H9 (cell line): ENCODE measurements at regions not wholly inside any gene's neighbourhood (a gene's known extent, or its start where the extent isn't known, plus 50 kb on each side); places are given as distances from the start of the nearest gene placed in this dataset.

Experiments used
- DNase-seq: peaks from one replicate; pipeline ENCODE4 v3.0.0-alpha.2; 2017
- H2AFZ ChIP-seq: one replicate; pipeline ENCODE4 v1.6.1; 2013; ENCODE audit warnings: mild to moderate bottlenecking, low read length, control low read depth, moderate library complexity
- H2AK5ac ChIP-seq: 2 replicates; pipeline ENCODE4 v1.6.1; 2013; ENCODE audit warnings: low read length, control low read depth, mixed read lengths; ENCODE audit not compliant: insufficient read length
- H2BK120ac ChIP-seq: one replicate; pipeline ENCODE4 v1.6.1; 2013; ENCODE audit warnings: low read depth, mild to moderate bottlenecking, low read length, control low read depth, inconsistent platforms; ENCODE audit not compliant: poor library complexity, severe bottlenecking
- H2BK12ac ChIP-seq: 2 replicates; pipeline ENCODE4 v1.6.1; 2013; ENCODE audit warnings: low read length, control low read depth, mixed read lengths, low read depth; ENCODE audit not compliant: insufficient read length
- H2BK15ac ChIP-seq: 2 replicates; pipeline ENCODE4 v1.6.1; 2013; ENCODE audit warnings: low read depth, low read length, control low read depth
- H2BK20ac ChIP-seq: one replicate; pipeline ENCODE4 v1.6.1; 2013; ENCODE audit warnings: low read depth, mild to moderate bottlenecking, low read length, control low read depth, inconsistent platforms; ENCODE audit not compliant: poor library complexity, severe bottlenecking
- H2BK5ac ChIP-seq: 2 replicates; pipeline ENCODE4 v1.6.1; 2013; ENCODE audit warnings: low read length, control low read depth, mixed read lengths; ENCODE audit not compliant: insufficient read length
- H3K14ac ChIP-seq: 2 replicates; pipeline ENCODE4 v1.6.1; 2013; ENCODE audit warnings: low read length, control low read depth; ENCODE audit not compliant: insufficient read depth
- H3K18ac ChIP-seq: 2 replicates; pipeline ENCODE4 v1.6.1; 2013; ENCODE audit warnings: low read depth, mild to moderate bottlenecking, mixed read lengths, low read length, control low read depth; ENCODE audit not compliant: insufficient read length
- H3K23ac ChIP-seq: 2 replicates; pipeline ENCODE4 v1.6.1; 2013; ENCODE audit warnings: low read length, control low read depth, mixed read lengths, low read depth; ENCODE audit not compliant: insufficient read length
- H3K23me2 ChIP-seq: 2 replicates; pipeline ENCODE4 v1.6.1; 2013; ENCODE audit warnings: low read depth, mild to moderate bottlenecking, mixed read lengths, low read length, control low read depth; ENCODE audit not compliant: insufficient read length, poor library complexity, severe bottlenecking
- H3K27ac ChIP-seq: 2 replicates; pipeline ENCODE4 v1.5.1; 2013; ENCODE audit warnings: low read length, control low read depth, mixed read lengths, low read depth; ENCODE audit not compliant: insufficient read length
- H3K27me3 ChIP-seq: 2 replicates; pipeline ENCODE4 v1.6.1; 2013; ENCODE audit warnings: low read length, control low read depth, inconsistent platforms; ENCODE audit not compliant: insufficient read depth
- H3K4ac ChIP-seq: 2 replicates; pipeline ENCODE4 v1.6.1; 2013; ENCODE audit warnings: low read depth, mild to moderate bottlenecking, control low read depth, inconsistent platforms, low read length, moderate library complexity
- H3K4me1 ChIP-seq: 2 replicates; pipeline ENCODE4 v1.6.1; 2013; ENCODE audit warnings: low read length, control low read depth, inconsistent platforms; ENCODE audit not compliant: insufficient read depth
- H3K4me2 ChIP-seq: 2 replicates; pipeline ENCODE4 v1.6.1; 2013; ENCODE audit warnings: low read length, control low read depth, mixed read lengths; ENCODE audit not compliant: insufficient read length, insufficient read depth
- H3K56ac ChIP-seq: 2 replicates; pipeline ENCODE4 v1.6.1; 2013; ENCODE audit warnings: low read depth, mild to moderate bottlenecking, mixed read lengths, low read length, control low read depth; ENCODE audit not compliant: insufficient read length
- H3K79me1 ChIP-seq: 2 replicates; pipeline ENCODE4 v1.6.1; 2013; ENCODE audit warnings: low read depth, mild to moderate bottlenecking, moderate library complexity, low read length, control low read depth, inconsistent platforms; ENCODE audit not compliant: insufficient read depth, poor library complexity, severe bottlenecking
- H3K79me2 ChIP-seq: 2 replicates; pipeline ENCODE4 v1.6.1; 2013; ENCODE audit warnings: low read length, control low read depth, inconsistent platforms; ENCODE audit not compliant: insufficient read depth
- H3K9ac ChIP-seq: 2 replicates; pipeline ENCODE4 v1.6.1; 2013; ENCODE audit warnings: low read length, control low read depth, mixed read lengths; ENCODE audit not compliant: insufficient read length; ENCODE audit errors: extremely low read depth
- H3K9me3 ChIP-seq: one replicate; pipeline ENCODE4 v1.6.1; 2013; ENCODE audit warnings: low read depth, low read length, inconsistent platforms; ENCODE audit not compliant: control insufficient read depth
- H3T11ph ChIP-seq: one replicate; pipeline ENCODE4 v1.6.1; 2013; ENCODE audit warnings: mild to moderate bottlenecking, low read length, control low read depth, inconsistent platforms
- H4K20me1 ChIP-seq: one replicate; pipeline ENCODE4 v1.6.1; 2013; ENCODE audit not compliant: control insufficient read depth, insufficient read length, insufficient read depth
- H4K5ac ChIP-seq: 2 replicates; pipeline ENCODE4 v1.6.1; 2013; ENCODE audit warnings: low read depth, mild to moderate bottlenecking, mixed read lengths, low read length, control low read depth; ENCODE audit not compliant: insufficient read length
- H4K8ac ChIP-seq: replicated peaks from 2 replicates; pipeline ENCODE4 v1.6.1; 2013; ENCODE audit warnings: low read length, control low read depth, mixed read lengths, low read depth; ENCODE audit not compliant: insufficient read length
- H4K91ac ChIP-seq: 2 replicates; pipeline ENCODE4 v1.6.1; 2013; ENCODE audit warnings: low read depth, mild to moderate bottlenecking, moderate library complexity, mixed read lengths, low read length, control low read depth; ENCODE audit not compliant: insufficient read length
- H3K27ac Mint-ChIP-seq, 3 experiments: 2 replicates in 2 of 3; 3 replicates in 1 of 3; pipeline ENCODE4 v1.8.0; 2020 to 2021; ENCODE audit warnings: mixed read lengths in 3 of 3, mild to moderate bottlenecking in 1 of 3, moderate library complexity in 1 of 3
- H3K27me3 Mint-ChIP-seq: 2 replicates; pipeline ENCODE4 v1.8.0; 2021; ENCODE audit warnings: low read depth, mild to moderate bottlenecking, moderate library complexity, mixed read lengths
- H3K36me3 Mint-ChIP-seq, 3 experiments: 2 replicates in 2 of 3; 3 replicates in 1 of 3; pipeline ENCODE4 v1.8.0; 2020 to 2021; ENCODE audit warnings: low read depth in 3 of 3, mixed read lengths in 3 of 3; ENCODE audit not compliant: insufficient read depth in 1 of 3
- H3K4me1 Mint-ChIP-seq, 2 experiments: 2 replicates each; pipeline ENCODE4 v1.8.0; 2020; ENCODE audit warnings: mixed read lengths in 2 of 2
- H3K4me3 Mint-ChIP-seq, 2 experiments: 2 replicates in 1 of 2; 3 replicates in 1 of 2; pipeline ENCODE4 v1.8.0; 2020 to 2021; ENCODE audit warnings: mild to moderate bottlenecking in 2 of 2, mixed read lengths in 2 of 2, moderate library complexity in 1 of 2
- H3K9me3 Mint-ChIP-seq, 2 experiments: 2 replicates in 1 of 2; 3 replicates in 1 of 2; pipeline ENCODE4 v1.8.0; 2020; ENCODE audit warnings: mild to moderate bottlenecking in 2 of 2, mixed read lengths in 2 of 2, moderate library complexity in 1 of 2
- WGBS: extraction: QIAGEN DNeasy Blood & Tissue Kit; methylation state at CpG from one replicate; pipeline ENCODE4 v1.1.7; 2013; ENCODE audit warnings: missing lambda C conversion rate, low lambda C conversion rate, mixed read lengths; ENCODE audit not compliant: insufficient read length; ENCODE audit errors: extremely low coverage; 5-methylcytosine and 5-hydroxymethylcytosine counted together
- TF ChIP-seq, protein P1 (sequence below): fragments of 200-600 bp; sonication (generic); conservative IDR thresholded peaks from 3 replicates; pipeline ENCODE4 v1.8.0; 2021; ENCODE audit warnings: antibody characterized with exemption, mild to moderate bottlenecking

DNA sequence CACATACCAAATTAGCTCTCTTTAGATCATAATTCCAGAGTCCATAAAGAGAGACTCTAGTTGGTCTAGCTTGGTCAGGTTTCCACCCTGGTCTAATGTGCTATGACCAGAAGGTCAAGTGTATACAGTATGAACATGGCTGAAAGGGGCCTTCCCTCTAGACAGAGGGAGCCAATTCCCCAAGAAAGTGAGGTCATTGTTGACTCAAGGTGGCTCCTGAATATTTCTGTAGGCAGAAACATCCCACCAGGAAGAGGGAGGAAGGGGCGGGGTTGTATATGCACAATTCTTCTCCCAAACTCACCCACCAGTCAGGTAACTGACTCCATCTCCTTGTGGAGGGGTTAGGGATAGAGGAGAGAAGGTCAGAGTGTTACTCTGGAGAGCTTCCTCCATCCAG is 281.8 kb upstream of the PLET1 start:
- no peak overlapping the region for H3K4me3 Mint-ChIP-seq
- no peak overlapping the region for H3K27ac ChIP-seq
- H3K27me3 Mint-ChIP-seq: peaks cover 7% of the 10 kb centered on the region
- H3K4me1 Mint-ChIP-seq: peaks cover 14 to 17% of the 10 kb centered on the region in 2 experiments
- no peaks in the 10 kb centered on the region for H3K4me1 ChIP-seq
- TF ChIP-seq, protein P1, sequence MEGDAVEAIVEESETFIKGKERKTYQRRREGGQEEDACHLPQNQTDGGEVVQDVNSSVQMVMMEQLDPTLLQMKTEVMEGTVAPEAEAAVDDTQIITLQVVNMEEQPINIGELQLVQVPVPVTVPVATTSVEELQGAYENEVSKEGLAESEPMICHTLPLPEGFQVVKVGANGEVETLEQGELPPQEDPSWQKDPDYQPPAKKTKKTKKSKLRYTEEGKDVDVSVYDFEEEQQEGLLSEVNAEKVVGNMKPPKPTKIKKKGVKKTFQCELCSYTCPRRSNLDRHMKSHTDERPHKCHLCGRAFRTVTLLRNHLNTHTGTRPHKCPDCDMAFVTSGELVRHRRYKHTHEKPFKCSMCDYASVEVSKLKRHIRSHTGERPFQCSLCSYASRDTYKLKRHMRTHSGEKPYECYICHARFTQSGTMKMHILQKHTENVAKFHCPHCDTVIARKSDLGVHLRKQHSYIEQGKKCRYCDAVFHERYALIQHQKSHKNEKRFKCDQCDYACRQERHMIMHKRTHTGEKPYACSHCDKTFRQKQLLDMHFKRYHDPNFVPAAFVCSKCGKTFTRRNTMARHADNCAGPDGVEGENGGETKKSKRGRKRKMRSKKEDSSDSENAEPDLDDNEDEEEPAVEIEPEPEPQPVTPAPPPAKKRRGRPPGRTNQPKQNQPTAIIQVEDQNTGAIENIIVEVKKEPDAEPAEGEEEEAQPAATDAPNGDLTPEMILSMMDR: no peak
- no peak overlapping the region for H3K18ac ChIP-seq
- H4K20me1 ChIP-seq: no peaks in the 10 kb centered on the region
- H4K5ac ChIP-seq: no peak overlapping the region
- H3T11ph ChIP-seq: no peak overlapping the region
- H3K23me2 ChIP-seq: no peaks in the 10 kb centered on the region
- no peak overlapping the region for H3K14ac ChIP-seq
- no peak overlapping the region for H2BK20ac ChIP-seq
- no peak overlapping the region for H2BK15ac ChIP-seq
- H2AFZ ChIP-seq: no peak overlapping the region
- peaks cover 8 to 16% (median 15%) of the 10 kb centered on the region in 3 experiments for H3K36me3 Mint-ChIP-seq
- H3K27me3 ChIP-seq: no peaks in the 10 kb centered on the region
- H3K4ac ChIP-seq: no peak overlapping the region
- no peak overlapping the region for H2BK12ac ChIP-seq
- no peaks in the 10 kb centered on the region for H3K79me2 ChIP-seq
- no peak overlapping the region for H4K91ac ChIP-seq
- H3K4me2 ChIP-seq: no peak overlapping the region
- no peak overlapping the region for H3K56ac ChIP-seq
- no peak overlapping the region for H2BK5ac ChIP-seq
- no CpG with 5 or more reads among the region's 1 CpG for WGBS
- H4K8ac ChIP-seq: no peak overlapping the region
- H3K9me3 Mint-ChIP-seq: peaks cover 16 to 20% of the 10 kb centered on the region in 2 experiments
- no peak for DNase-seq
- H2BK120ac ChIP-seq: no peak overlapping the region
- H2AK5ac ChIP-seq: no peak overlapping the region
- no peak overlapping the region for H3K23ac ChIP-seq
- H3K9ac ChIP-seq: no peak overlapping the region
- no peak overlapping the region for H3K27ac Mint-ChIP-seq
- H3K9me3 ChIP-seq: no peaks in the 10 kb centered on the region
- no peaks in the 10 kb centered on the region for H3K79me1 ChIP-seq
